Esophagus squamous epithelium (tissue), 5 donors: ENCODE measurements at regions not wholly inside any gene's neighbourhood (a gene's known extent, or its start where the extent isn't known, plus 50 kb on each side); places are given as distances from the start of the nearest gene placed in this dataset.

Experiments
- DNase-seq: peaks from one replicate; lab custom pipeline; 2025; lab: John Stamatoyannopoulos, UW
- H3K27ac ChIP-seq, 4 donors: fragments of 200-600 bp; sonication (generic); one replicate each; pipeline ENCODE4 v1.5.1; 2016 to 2019; ENCODE audit warnings: mild to moderate bottlenecking in 1 of 4
- H3K27me3 ChIP-seq, 4 donors: fragments of 200-600 bp; sonication (generic); 1 replicate in 3 of 4; 2 replicates in 1 of 4; pipeline versions ENCODE4 v1.5.1 to v1.6.0; 2017 to 2021; ENCODE audit warnings: antibody characterized with exemption in 1 of 4
- H3K36me3 ChIP-seq, 3 donors: fragments of 200-600 bp; sonication (generic); one replicate each; pipeline ENCODE4 v1.5.1; 2016 to 2019
- H3K4me1 ChIP-seq, 3 donors: fragments of 200-600 bp; sonication (generic); one replicate each; pipeline ENCODE4 v1.5.1; 2017 to 2019
- H3K4me3 ChIP-seq, 4 donors: fragments of 200-600 bp; sonication (generic); 1 replicate in 3 of 4; 2 replicates in 1 of 4; pipeline ENCODE4 v1.5.1; 2016 to 2019; ENCODE audit warnings: mild to moderate bottlenecking in 2 of 4, moderate library complexity in 1 of 4
- H3K9me3 ChIP-seq, 3 donors: fragments of 200-600 bp; sonication (generic); one replicate each; pipeline ENCODE4 v1.5.1; 2016 to 2019
- POLR2A ChIP-seq, 4 donors: fragments of 450-650 bp; IDR thresholded peaks; one replicate each; pipeline ENCODE4 v1.6.1; 2017; ENCODE audit warnings: antibody characterized with exemption in 4 of 4, mild to moderate bottlenecking in 4 of 4, moderate library complexity in 3 of 4
- WGBS, 2 donors: methylation state at CpG; one replicate each; pipeline ENCODE4 v1.1.5; 2018; 5-methylcytosine and 5-hydroxymethylcytosine counted together
- intact Hi-C: fragments of 100-400 bp; cut with DNase I; formaldehyde crosslinking; loops from one replicate; pipeline ENCODE4 v1.15.0; 2022
- TF ChIP-seq, protein P1 (sequence below), 6 experiments: fragments of 450-650 bp in 4 of 6; fragments of 200-600 bp in 2 of 6; sonication (generic) in 2 of 6; IDR thresholded peaks; one replicate each; pipeline ENCODE4 v1.5.1; 2016 to 2019; ENCODE audit warnings: antibody characterized with exemption in 6 of 6, mild to moderate bottlenecking in 4 of 6, moderate library complexity in 4 of 6
- donor health status: DM: yes; HTN: yes; CAD: no.

DNA sequence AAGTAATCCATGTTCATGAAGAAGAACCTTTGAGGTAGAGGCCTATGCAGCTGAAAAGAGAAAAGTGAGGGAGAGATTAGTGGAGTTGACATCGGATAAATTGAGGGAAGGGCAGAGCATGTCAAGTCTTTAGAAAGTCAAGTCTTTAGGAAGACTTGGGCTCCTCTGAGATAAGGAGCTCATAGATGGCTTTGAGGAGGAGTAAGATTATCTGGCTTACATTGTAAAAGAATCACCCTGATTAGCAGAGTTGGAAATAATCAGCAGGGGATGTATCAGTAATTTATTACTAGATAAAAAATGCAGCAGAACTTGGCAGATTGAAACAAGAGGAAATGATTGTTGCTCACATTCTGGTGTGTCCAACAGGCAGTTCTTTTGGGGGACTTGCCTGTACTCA is 727.2 kb upstream of the WWC1 start:
- no peaks in the 10 kb centered on the region for H3K27me3 ChIP-seq
- no peaks in the 10 kb centered on the region for H3K36me3 ChIP-seq
- 83 to 89% methylated on average over 1 of the region's 1 CpG for WGBS, 2 donors
- H3K4me1 ChIP-seq, result no peaks in the 10 kb centered on the region
- intact Hi-C loops, result no loop called here
- H3K9me3 ChIP-seq, result no peaks in the 10 kb centered on the region
- DNase-seq, result no peak
- no peak overlapping the region for H3K27ac ChIP-seq
- H3K4me3 ChIP-seq, result no peak overlapping the region
- no peak for TF ChIP-seq POLR2A (IDR thresholded peaks at IDR 0.05)
- TF ChIP-seq, protein P1, sequence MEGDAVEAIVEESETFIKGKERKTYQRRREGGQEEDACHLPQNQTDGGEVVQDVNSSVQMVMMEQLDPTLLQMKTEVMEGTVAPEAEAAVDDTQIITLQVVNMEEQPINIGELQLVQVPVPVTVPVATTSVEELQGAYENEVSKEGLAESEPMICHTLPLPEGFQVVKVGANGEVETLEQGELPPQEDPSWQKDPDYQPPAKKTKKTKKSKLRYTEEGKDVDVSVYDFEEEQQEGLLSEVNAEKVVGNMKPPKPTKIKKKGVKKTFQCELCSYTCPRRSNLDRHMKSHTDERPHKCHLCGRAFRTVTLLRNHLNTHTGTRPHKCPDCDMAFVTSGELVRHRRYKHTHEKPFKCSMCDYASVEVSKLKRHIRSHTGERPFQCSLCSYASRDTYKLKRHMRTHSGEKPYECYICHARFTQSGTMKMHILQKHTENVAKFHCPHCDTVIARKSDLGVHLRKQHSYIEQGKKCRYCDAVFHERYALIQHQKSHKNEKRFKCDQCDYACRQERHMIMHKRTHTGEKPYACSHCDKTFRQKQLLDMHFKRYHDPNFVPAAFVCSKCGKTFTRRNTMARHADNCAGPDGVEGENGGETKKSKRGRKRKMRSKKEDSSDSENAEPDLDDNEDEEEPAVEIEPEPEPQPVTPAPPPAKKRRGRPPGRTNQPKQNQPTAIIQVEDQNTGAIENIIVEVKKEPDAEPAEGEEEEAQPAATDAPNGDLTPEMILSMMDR (IDR thresholded peaks at IDR 0.05), result no peak

DNA sequence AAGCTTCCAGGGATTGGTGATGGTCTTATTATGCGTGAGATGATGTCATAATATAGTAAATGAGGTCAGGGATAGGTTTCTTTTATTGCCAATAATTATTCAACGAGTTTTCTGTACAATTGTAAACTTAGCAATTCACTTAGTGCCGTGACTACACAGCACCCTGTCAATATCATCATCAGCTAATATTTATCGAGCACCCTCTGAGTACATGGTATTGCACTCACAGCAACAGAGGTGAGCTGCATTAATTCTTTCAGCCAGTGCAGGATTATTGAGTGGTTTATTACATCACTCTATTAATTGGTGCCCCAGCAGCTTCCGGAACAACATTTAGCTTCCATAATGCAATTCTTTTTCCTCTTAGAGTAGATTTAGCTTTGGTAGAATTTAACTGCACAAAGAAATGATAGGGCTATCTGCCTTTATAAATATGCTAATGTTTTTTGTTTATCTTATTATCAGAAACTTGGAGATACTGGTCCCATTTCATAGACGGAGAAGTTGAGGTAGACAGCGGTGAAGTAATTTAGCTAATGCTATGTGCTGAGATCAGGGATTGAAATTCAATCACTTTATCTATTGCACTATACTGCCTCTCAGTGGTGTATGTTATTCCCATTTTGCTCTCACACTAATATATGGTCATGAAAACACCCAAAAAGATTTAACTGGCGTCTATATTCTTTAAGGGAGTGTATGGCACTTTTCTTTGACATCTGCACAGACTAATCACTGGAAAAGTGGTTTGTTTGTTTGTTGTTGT is 726.1 kb upstream of the WWC1 start:
- H3K4me1 ChIP-seq, result no peaks in the 10 kb centered on the region
- H3K4me3 ChIP-seq, result no peak overlapping the region
- intact Hi-C loops, result no loop called here
- no peak overlapping the region for H3K27ac ChIP-seq
- no peaks in the 10 kb centered on the region for H3K9me3 ChIP-seq
- H3K36me3 ChIP-seq, result no peaks in the 10 kb centered on the region
- no peak for DNase-seq
- 73 to 77% methylated on average over 8 of the region's 8 CpGs for WGBS, 2 donors
- peaks cover 0 to 2% (median 0%) of the 10 kb centered on the region in 4 donors for H3K27me3 ChIP-seq
- TF ChIP-seq, protein P1 (IDR thresholded peaks at IDR 0.05), result peak in 2 of 6 experiments; percentile 7 to 37
- TF ChIP-seq POLR2A (IDR thresholded peaks at IDR 0.05), result no peak

DNA sequence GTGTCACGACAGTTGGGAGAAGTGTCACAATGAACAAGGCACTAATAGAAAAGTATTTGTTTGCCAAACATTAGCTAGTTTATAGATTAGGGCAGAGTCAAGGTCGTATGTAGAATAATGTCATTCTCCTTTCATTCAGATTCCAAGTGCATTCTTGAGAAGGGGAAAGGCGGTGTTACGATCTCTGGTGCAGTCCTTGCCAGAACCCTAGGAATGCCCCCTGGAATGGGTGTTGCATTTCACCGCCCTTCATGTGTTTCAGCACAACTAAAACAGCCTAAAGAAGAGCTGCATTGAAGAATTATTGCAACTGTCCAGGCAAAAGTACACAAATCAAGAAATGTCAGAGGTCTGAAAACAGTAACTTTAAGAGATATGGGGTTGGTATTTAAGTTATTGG is 721.0 kb upstream of the WWC1 start:
- TF ChIP-seq, protein P1 (IDR thresholded peaks at IDR 0.05), result no peak
- no peak for TF ChIP-seq POLR2A (IDR thresholded peaks at IDR 0.05)
- no peak overlapping the region for H3K27ac ChIP-seq
- no peaks in the 10 kb centered on the region for H3K36me3 ChIP-seq
- DNase-seq, result no peak
- peaks cover 0 to 50% (median 0%) of the 10 kb centered on the region in 4 donors for H3K27me3 ChIP-seq
- no peaks in the 10 kb centered on the region for H3K9me3 ChIP-seq
- intact Hi-C loops, result no loop called here
- WGBS, 2 donors, result 76% methylated on average over 5 of the region's 5 CpGs
- H3K4me3 ChIP-seq, result no peak overlapping the region
- H3K4me1 ChIP-seq, result peaks cover 0 to 15% (median 11%) of the 10 kb centered on the region in 3 donors

DNA sequence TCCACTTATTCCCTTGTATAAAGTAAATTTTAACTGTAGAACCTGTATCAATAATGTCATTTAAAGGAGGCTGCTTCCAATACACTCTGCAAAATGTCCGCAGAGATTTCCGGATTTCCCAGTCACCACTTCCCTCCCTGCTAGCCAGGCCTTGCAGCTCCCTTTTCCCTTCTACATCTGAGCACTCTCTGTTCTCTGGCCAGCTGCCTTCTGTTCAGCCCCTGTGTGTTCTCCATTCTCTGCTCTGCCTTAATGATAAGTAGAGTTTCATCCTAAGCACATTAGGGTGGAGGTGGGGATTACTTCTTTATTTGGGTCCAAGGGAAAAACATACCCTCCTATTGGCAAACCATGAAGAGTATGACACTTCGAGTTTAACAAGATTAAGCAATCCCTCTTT is 719.6 kb upstream of the WWC1 start:
- intact Hi-C loops, result no loop called here
- TF ChIP-seq, protein P1 (IDR thresholded peaks at IDR 0.05), result no peak
- TF ChIP-seq POLR2A (IDR thresholded peaks at IDR 0.05), result no peak
- no peak for DNase-seq
- H3K9me3 ChIP-seq, result no peaks in the 10 kb centered on the region
- 79 to 84% methylated on average over 3 of the region's 3 CpGs for WGBS, 2 donors
- H3K4me3 ChIP-seq, result no peak overlapping the region
- H3K27ac ChIP-seq, result no peak overlapping the region
- peaks cover 0 to 15% (median 11%) of the 10 kb centered on the region in 3 donors for H3K4me1 ChIP-seq
- peaks cover 0 to 64% (median 0%) of the 10 kb centered on the region in 4 donors for H3K27me3 ChIP-seq
- H3K36me3 ChIP-seq, result no peaks in the 10 kb centered on the region

DNA sequence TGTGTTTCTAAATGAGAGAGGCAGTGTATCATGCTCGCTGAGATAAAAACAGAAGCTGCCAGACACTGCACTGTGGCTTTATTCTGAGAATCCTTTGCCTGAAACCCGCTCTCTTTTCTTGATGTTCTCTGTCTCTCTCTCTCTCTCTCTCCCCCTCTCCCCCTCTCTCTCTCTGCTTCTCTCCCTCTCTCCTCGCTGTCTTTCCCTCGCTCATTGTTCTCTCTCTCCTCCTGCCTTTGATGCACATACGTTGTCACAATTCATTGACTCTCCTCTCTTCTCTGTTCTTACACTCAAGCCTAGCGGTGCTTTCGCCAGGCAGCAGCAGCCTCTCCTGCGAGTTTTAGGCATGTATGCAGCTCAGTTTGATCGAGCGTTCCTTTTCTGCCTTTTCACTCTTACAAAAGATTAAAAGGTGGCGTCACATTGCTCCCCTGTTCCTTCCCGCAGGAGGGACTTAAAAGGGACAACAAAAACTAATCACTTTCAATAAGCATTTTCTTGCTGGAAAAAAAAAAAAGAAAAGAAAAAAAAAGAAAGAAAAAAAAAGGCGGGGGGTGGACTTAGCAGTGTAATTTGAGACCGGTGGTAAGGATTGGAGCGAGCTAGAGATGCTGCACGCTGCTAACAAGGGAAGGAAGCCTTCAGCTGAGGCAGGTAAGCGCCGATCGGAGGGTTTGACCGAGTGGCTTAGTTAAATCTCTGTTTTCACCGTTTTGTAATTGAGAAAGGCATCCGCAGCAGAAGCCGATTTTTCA is 717.9 kb upstream of the WWC1 start:
- no peak for DNase-seq
- Histone ChIP-seq H3K27me3 (peaks cover 0 to 81% (median 0%) of the 10 kb centered on the region in 4 donors), H3K4me1 (peaks cover 0 to 15% (median 11%) of the 10 kb centered on the region in 3 donors), H3K27ac (no peak overlapping the region), H3K36me3 (no peaks in the 10 kb centered on the region), H3K9me3 (no peaks in the 10 kb centered on the region), H3K4me3 (peak overlapping the region in 3 of 4 donors; percentile 19 to 42 (median 27))
- intact Hi-C loops, result no loop called here
- TF ChIP-seq, protein P1 (IDR thresholded peaks at IDR 0.05), result no peak
- no peak for TF ChIP-seq POLR2A (IDR thresholded peaks at IDR 0.05)
- WGBS, 2 donors, result 1 to 4% methylated on average over 23 of the region's 23 CpGs
